GM12878 (cell line): ENCODE measurements at regions not wholly inside any gene's neighbourhood (a gene's known extent, or its start where the extent isn't known, plus 50 kb on each side); places are given as distances from the start of the nearest gene placed in this dataset.

Experiments
- ATAC-seq: fragments of 200-7000 bp; cut with Tn5 transposase; 3 replicates; pipeline ENCODE4 v1.9.1; 2020; ENCODE audit warnings: mild to moderate bottlenecking, moderate library complexity
- BruUV-seq: library from RNA; stranded (reverse); fragments of 400-500 nt; replicated peaks from 2 replicates; lab custom pipeline; 2021; lab: Mats Ljungman, UMichigan
- CTCF ChIA-PET: fragments of 300-600 bp; sonication (Branson Sonifier 250); formaldehyde crosslinking; extraction: SDS; loops from one replicate; lab custom pipeline; 2021; ENCODE audit warnings: inconsistent platforms; lab: Yijun Ruan, JAX
- POLR2A ChIA-PET: fragments of 350-600 bp; formaldehyde crosslinking; extraction: SDS; loops from one replicate; lab custom pipeline; 2021; ENCODE audit warnings: inconsistent platforms; lab: Charles Lee
- RAD21 ChIA-PET: fragments of 300-600 bp; sonication (Branson Sonifier 250); formaldehyde crosslinking; loops from one replicate; lab custom pipeline; 2023; ENCODE audit warnings: antibody characterized with exemption; ENCODE audit not compliant: unreplicated experiment; lab: Charles Lee
- SMC1A ChIA-PET: fragments of 300-600 bp; sonication (Branson Sonifier 250); formaldehyde crosslinking; loops from one replicate; lab custom pipeline; 2023; ENCODE audit not compliant: unreplicated experiment, uncharacterized antibody; lab: Charles Lee
- DNase-seq: peaks from one replicate; pipeline ENCODE4 v3.0.0-alpha.2; 2011; ENCODE audit warnings: low read depth, low spot score
- FAIRE-seq: peaks from 3 replicates; lab custom pipeline; 2011; peaks lifted over from hg19 to GRCh38; lab: Jason Lieb, UNC
- H2AFZ ChIP-seq: 2 replicates; pipeline ENCODE4 v1.6.0; 2011; ENCODE audit warnings: low read depth, low read length, control low read depth; ENCODE audit not compliant: control insufficient read depth
- H3K27ac ChIP-seq: 2 replicates; pipeline ENCODE4 v1.5.1; 2011; ENCODE audit warnings: control low read depth; ENCODE audit not compliant: control insufficient read depth, insufficient read depth
- H3K27me3 ChIP-seq, 2 experiments: replicated peaks in 1 of 2; 2 replicates each; pipeline versions ENCODE4 v1.6.0 to v1.6.1; 2011; ENCODE audit warnings: low read length in 1 of 2; ENCODE audit not compliant: control insufficient read depth in 2 of 2, insufficient read depth in 2 of 2
- H3K36me3 ChIP-seq, 2 experiments: 2 replicates each; pipeline ENCODE4 v1.5.1; 2011; ENCODE audit warnings: low read length in 1 of 2; ENCODE audit not compliant: control insufficient read depth in 2 of 2, insufficient read depth in 2 of 2
- H3K4me1 ChIP-seq: 2 replicates; pipeline ENCODE4 v1.6.1; 2011; ENCODE audit warnings: mild to moderate bottlenecking, low read length, moderate library complexity, mixed read lengths; ENCODE audit not compliant: control insufficient read depth, insufficient read depth
- H3K4me2 ChIP-seq: 2 replicates; pipeline ENCODE4 v1.6.0; 2011; ENCODE audit warnings: control low read depth; ENCODE audit not compliant: control insufficient read depth, insufficient read depth
- H3K4me3 ChIP-seq: fragments of 200-600 bp; sonication (generic); 2 replicates; pipeline ENCODE4 v1.5.1; 2016
- H3K79me2 ChIP-seq: 2 replicates; pipeline ENCODE4 v1.6.0; 2011; ENCODE audit warnings: low read length; ENCODE audit not compliant: control insufficient read depth, insufficient read depth
- H3K9ac ChIP-seq: 2 replicates; pipeline ENCODE4 v1.8.0; 2011; ENCODE audit warnings: low read length, control low read depth, mixed read lengths; ENCODE audit not compliant: control insufficient read depth, insufficient read depth
- H3K9me3 ChIP-seq: replicated peaks from 3 replicates; pipeline ENCODE4 v1.5.1; 2011; ENCODE audit warnings: mild to moderate bottlenecking, low read length; ENCODE audit not compliant: control insufficient read depth, insufficient read depth
- H4K20me1 ChIP-seq: 2 replicates; pipeline ENCODE4 v1.6.0; 2011; ENCODE audit not compliant: control insufficient read depth, insufficient read depth
- ATF2 ChIP-seq: IDR thresholded peaks from 2 replicates; pipeline ENCODE4 v1.6.1; 2012; ENCODE audit warnings: low read length, inconsistent platforms
- EGR1 ChIP-seq, 2 experiments: IDR thresholded peaks; 1 replicate in 1 of 2; 2 replicates in 1 of 2; pipeline ENCODE4 v1.6.1; 2011 to 2012; ENCODE audit warnings: low read depth in 2 of 2, low read length in 2 of 2, borderline replicate concordance in 1 of 2, mild to moderate bottlenecking in 1 of 2, moderate library complexity in 1 of 2
- HSF1 ChIP-seq: fragments of 150-350 bp; IDR thresholded peaks from 2 replicates; pipeline ENCODE4 v1.6.1; 2014; ENCODE audit warnings: mild to moderate bottlenecking, low read depth, low read length
- MYC ChIP-seq: IDR thresholded peaks from 2 replicates; pipeline ENCODE4 v1.6.1; 2011; ENCODE audit warnings: mild to moderate bottlenecking, low read length, moderate library complexity, inconsistent platforms; ENCODE audit not compliant: insufficient read depth, insufficient replicate concordance, insufficient read length, severe bottlenecking
- POU2F2 ChIP-seq: IDR thresholded peaks from 3 replicates; pipeline ENCODE4 v1.6.1; 2011; ENCODE audit warnings: low read depth, mild to moderate bottlenecking, low read length, borderline replicate concordance
- SMARCA5 ChIP-seq: fragments of 450-650 bp; IDR thresholded peaks from 2 replicates; pipeline ENCODE4 v1.6.1; 2017; ENCODE audit warnings: mild to moderate bottlenecking
- STAT1 ChIP-seq: fragments of 450-650 bp; conservative IDR thresholded peaks from 2 replicates; pipeline ENCODE4 v1.6.1; 2014; ENCODE audit warnings: antibody characterized with exemption, mild to moderate bottlenecking
- USF2 ChIP-seq: IDR thresholded peaks from 2 replicates; pipeline ENCODE4 v1.6.1; 2011; ENCODE audit warnings: low read depth, low read length, improper control_type of control experiment, borderline replicate concordance
- ZBTB11 ChIP-seq: fragments of 450-650 bp; formaldehyde crosslinking; IDR thresholded peaks from 2 replicates; pipeline ENCODE4 v1.5.0; 2022; ENCODE audit warnings: mild to moderate bottlenecking, missing genetic modification characterization
- ZNF384 ChIP-seq: IDR thresholded peaks from 2 replicates; pipeline ENCODE4 v1.6.1; 2012; ENCODE audit warnings: low read depth, mild to moderate bottlenecking, low read length, improper control_type of control experiment, borderline replicate concordance
- WGBS: methylation state at CpG from one replicate; pipeline ENCODE4 v1.1.6; 2016; ENCODE audit warnings: low lambda C conversion rate; ENCODE audit not compliant: insufficient replicate concordance, insufficient coverage; ENCODE audit errors: missing lambda C conversion rate; 5-methylcytosine and 5-hydroxymethylcytosine counted together
- in situ Hi-C: fragments of 300-500 bp; cut with MboI; formaldehyde crosslinking; loops from 9 replicates; pipeline ENCODE4 v1.14.3; 2018; ENCODE audit warnings: mixed read lengths
- intact Hi-C: fragments of 100-400 bp; cut with micrococcal nuclease; formaldehyde crosslinking; loops from one replicate; pipeline ENCODE4 v1.14.2; 2022; ENCODE audit not compliant: unreplicated experiment

GRCh38 chr1:188224263-188224662 lies 1395.5 kb downstream of the PLA2G4A start:
- H3K36me3 ChIP-seq: no peaks in the 10 kb centered on the region
- POLR2A ChIA-PET: no interaction called here
- CTCF ChIA-PET: no interaction called here
- in situ Hi-C loops: no loop called here
- intact Hi-C loops: no loop called here
- DNase-seq: no peak
- TF ChIP-seq STAT1 (no peak), SMARCA5 (no peak), EGR1 (IDR thresholded peaks at IDR 0.05; ENCODE audit: borderline replicate concordance in 1 of 2, low read depth in 2 of 2, low read length in 2 of 2) (no peak), ZNF384 (no peak)
- H3K79me2 ChIP-seq: no peaks in the 10 kb centered on the region
- no peak for ATAC-seq
- no peaks in the 10 kb centered on the region for H3K27me3 ChIP-seq
- SMC1A ChIA-PET: no interaction called here
- BruUV-seq: no TSS peak
- no peak overlapping the region for H3K9ac ChIP-seq
- RAD21 ChIA-PET: no interaction called here
- no peaks in the 10 kb centered on the region for H3K4me1 ChIP-seq
- H3K4me2 ChIP-seq: no peak overlapping the region
- H2AFZ ChIP-seq: no peak overlapping the region
- H4K20me1 ChIP-seq: no peaks in the 10 kb centered on the region
- FAIRE-seq: no peak
- H3K27ac ChIP-seq: no peak overlapping the region
- H3K4me3 ChIP-seq: no peak overlapping the region
- H3K9me3 ChIP-seq: no peaks in the 10 kb centered on the region

GRCh38 chr1:188225975-188226374 lies 1397.2 kb downstream of the PLA2G4A start:
- 23% methylated on average over 1 of the region's 1 CpG for WGBS
- CTCF ChIA-PET: interaction anchor here (1.4 kb wide), 1 partner anchor 19 kb away, joined by 4 read pairs; no protein-coding TSS in a partner anchor
- BruUV-seq: no TSS peak
- TF ChIP-seq HSF1 (no peak), POU2F2 (no peak), MYC (no peak), USF2 (no peak), ZBTB11 (no peak), ATF2 (no peak)

More at GRCh38 chr1:188225975-188226374, 1397.2 kb downstream of the PLA2G4A start:
- Histone ChIP-seq H3K4me2 (no peak overlapping the region), H3K27ac (no peak overlapping the region), H3K4me1 (no peaks in the 10 kb centered on the region), H3K36me3 (no peaks in the 10 kb centered on the region), H3K4me3 (no peak overlapping the region), H3K79me2 (no peaks in the 10 kb centered on the region), H3K9me3 (no peaks in the 10 kb centered on the region), H3K27me3 (no peaks in the 10 kb centered on the region), H3K9ac (no peak overlapping the region), H2AFZ (no peak overlapping the region), H4K20me1 (no peaks in the 10 kb centered on the region)
- DNase-seq (no peak), ATAC-seq (no peak), FAIRE-seq (no peak)
- intact Hi-C loops (no loop called here), in situ Hi-C loops (no loop called here)
- RAD21 ChIA-PET: no interaction called here
- SMC1A ChIA-PET: no interaction called here
- POLR2A ChIA-PET: no interaction called here
